Endodermal cell (in vitro differentiated cells): ENCODE measurements at regions not wholly inside any gene's neighbourhood (a gene's known extent, or its start where the extent isn't known, plus 50 kb on each side); places are given as distances from the start of the nearest gene placed in this dataset.

Experiments used
- DNase-seq: peaks from one replicate; pipeline ENCODE4 v3.0.0-alpha.2; 2017
- H3K27ac ChIP-seq: 2 replicates; pipeline ENCODE4 v1.5.1; 2013; ENCODE audit warnings: mild to moderate bottlenecking, low read depth, low read length, moderate library complexity
- H3K27me3 ChIP-seq: 2 replicates; pipeline ENCODE4 v1.6.1; 2013; ENCODE audit warnings: mild to moderate bottlenecking, low read length, moderate library complexity; ENCODE audit not compliant: insufficient read depth, control insufficient read depth, poor library complexity, severe bottlenecking
- H3K36me3 ChIP-seq: 2 replicates; pipeline ENCODE4 v1.7.0; 2013; ENCODE audit warnings: mild to moderate bottlenecking, low read length, moderate library complexity; ENCODE audit not compliant: control insufficient read depth, insufficient read depth
- H3K4me1 ChIP-seq: one replicate; pipeline ENCODE4 v1.7.0; 2013; ENCODE audit warnings: low read length; ENCODE audit not compliant: control insufficient read depth, insufficient read depth
- H3K4me3 ChIP-seq: 2 replicates; pipeline ENCODE4 v1.5.1; 2013; ENCODE audit warnings: mild to moderate bottlenecking, low read length, moderate library complexity
- H3K9ac ChIP-seq: 2 replicates; pipeline ENCODE4 v1.6.1; 2013; ENCODE audit warnings: mild to moderate bottlenecking, low read length, moderate library complexity; ENCODE audit not compliant: poor library complexity, severe bottlenecking; ENCODE audit errors: extremely low read depth
- H3K9me3 ChIP-seq: 2 replicates; pipeline ENCODE4 v1.6.1; 2013; ENCODE audit warnings: mild to moderate bottlenecking, low read length, moderate library complexity; ENCODE audit not compliant: control insufficient read depth
- H3K27ac Mint-ChIP-seq: 2 replicates; pipeline ENCODE4 v1.8.0; 2020; ENCODE audit warnings: mixed read lengths
- H3K27me3 Mint-ChIP-seq: 2 replicates; pipeline ENCODE4 v1.8.0; 2021; ENCODE audit warnings: mild to moderate bottlenecking, mixed read lengths; ENCODE audit not compliant: insufficient read depth
- H3K36me3 Mint-ChIP-seq: 2 replicates; pipeline ENCODE4 v1.8.0; 2020; ENCODE audit warnings: low read depth, mixed read lengths
- H3K4me1 Mint-ChIP-seq: 2 replicates; pipeline ENCODE4 v1.8.0; 2020; ENCODE audit warnings: mixed read lengths
- H3K4me3 Mint-ChIP-seq: 2 replicates; pipeline ENCODE4 v1.8.0; 2020; ENCODE audit warnings: mild to moderate bottlenecking, moderate library complexity, mixed read lengths
- H3K9me3 Mint-ChIP-seq: 2 replicates; pipeline ENCODE4 v1.8.0; 2020; ENCODE audit warnings: mild to moderate bottlenecking, mixed read lengths
- CTCF ChIP-seq: fragments of 200-600 bp; sonication (generic); conservative IDR thresholded peaks from 2 replicates; pipeline ENCODE4 v1.5.0; 2021; ENCODE audit warnings: antibody characterized with exemption, mild to moderate bottlenecking
- WGBS, 2 experiments: methylation state at CpG; one replicate each; pipeline versions ENCODE4 v1.1.5 to v1.1.7; 2013; ENCODE audit warnings: missing lambda C conversion rate in 2 of 2, mixed read lengths in 1 of 2; ENCODE audit not compliant: insufficient coverage in 1 of 2, insufficient read length in 1 of 2; 5-methylcytosine and 5-hydroxymethylcytosine counted together

- peaks cover 3% of the 10 kb centered on the region for H3K4me1 ChIP-seq
- H3K9me3 Mint-ChIP-seq, result no peaks in the 10 kb centered on the region
- no peaks in the 10 kb centered on the region for H3K36me3 ChIP-seq
- H3K4me3 ChIP-seq, result no peak overlapping the region
- H3K27me3 ChIP-seq, result no peaks in the 10 kb centered on the region
- H3K27me3 Mint-ChIP-seq, result peaks cover 2% of the 10 kb centered on the region
- no peak overlapping the region for H3K27ac Mint-ChIP-seq
- DNase-seq, result no peak
- H3K4me1 Mint-ChIP-seq, result peaks cover 17% of the 10 kb centered on the region
- no peaks in the 10 kb centered on the region for H3K9me3 ChIP-seq
- H3K9ac ChIP-seq, result no peak overlapping the region
- H3K27ac ChIP-seq, result no peak overlapping the region
- H3K36me3 Mint-ChIP-seq, result no peaks in the 10 kb centered on the region
- no peak for TF ChIP-seq CTCF
- H3K4me3 Mint-ChIP-seq, result no peak overlapping the region
Observed at GRCh38 chr15:53159458-53159857, 369.3 kb upstream of the ONECUT1 start.

- H3K27ac Mint-ChIP-seq, result no peak overlapping the region
- H3K4me3 Mint-ChIP-seq, result no peak overlapping the region
- Histone ChIP-seq H3K4me3 (no peak overlapping the region), H3K27ac (no peak overlapping the region), H3K27me3 (no peaks in the 10 kb centered on the region), H3K9me3 (no peaks in the 10 kb centered on the region), H3K4me1 (peaks cover 3% of the 10 kb centered on the region), H3K9ac (no peak overlapping the region), H3K36me3 (no peaks in the 10 kb centered on the region)
- TF ChIP-seq CTCF, result no peak
- no peaks in the 10 kb centered on the region for H3K27me3 Mint-ChIP-seq
- H3K4me1 Mint-ChIP-seq, result peaks cover 17% of the 10 kb centered on the region
- no peaks in the 10 kb centered on the region for H3K9me3 Mint-ChIP-seq
- WGBS, 2 experiments, result 80 to 92% methylated on average over 2 to 3 of the region's 3 CpGs
- no peak for DNase-seq
- H3K36me3 Mint-ChIP-seq, result no peaks in the 10 kb centered on the region
Observed at GRCh38 chr15:53158995-53159394, 368.9 kb upstream of the ONECUT1 start.

GRCh38 chr15:53133255-53133850 lies 343.2 kb upstream of the ONECUT1 start:
- no peaks in the 10 kb centered on the region for H3K36me3 Mint-ChIP-seq
- no peak for TF ChIP-seq CTCF
- Histone ChIP-seq H3K4me3 (no peak overlapping the region), H3K4me1 (peaks cover 13% of the 10 kb centered on the region), H3K27me3 (peaks cover 7% of the 10 kb centered on the region), H3K9me3 (no peaks in the 10 kb centered on the region), H3K27ac (no peak overlapping the region), H3K9ac (no peak overlapping the region), H3K36me3 (no peaks in the 10 kb centered on the region)
- no peak overlapping the region for H3K27ac Mint-ChIP-seq
- peaks cover 4% of the 10 kb centered on the region for H3K9me3 Mint-ChIP-seq
- H3K4me1 Mint-ChIP-seq, result peaks cover 23% of the 10 kb centered on the region
- 75 to 83% methylated on average over 5 to 6 of the region's 6 CpGs for WGBS, 2 experiments
- no peak overlapping the region for H3K4me3 Mint-ChIP-seq
- DNase-seq, result no peak
- H3K27me3 Mint-ChIP-seq, result peaks cover 25% of the 10 kb centered on the region
